ENCODE measurements at regions not wholly inside any gene's neighbourhood (a gene's known extent, or its start where the extent isn't known, plus 50 kb on each side); places are given as distances from the start of the nearest gene placed in this dataset.

DNA sequence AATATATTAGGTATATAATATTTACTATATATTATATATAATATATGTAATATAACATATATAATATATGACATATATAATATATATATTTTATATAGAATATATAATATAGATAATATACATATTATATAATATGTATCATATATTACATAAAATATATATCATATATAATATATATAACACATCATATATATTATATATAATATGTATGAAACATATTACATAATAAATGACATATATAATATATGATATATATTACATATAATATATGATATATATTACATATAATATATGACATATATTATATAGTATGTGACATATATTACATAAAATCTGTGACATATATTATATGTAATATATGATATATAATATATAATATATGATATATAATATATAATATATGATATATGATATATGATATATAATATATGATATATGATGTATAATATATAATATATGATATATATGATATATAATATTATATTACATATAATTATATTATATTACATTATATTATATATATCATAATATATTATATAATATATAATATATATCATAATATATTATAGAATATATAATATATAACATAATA lies 119.5 kb upstream of the RIMBP3 start:
- no peak for DNase-seq (ENCODE audit: low spot score)

GRCh38 chr22:18730410-18730809 lies 118.7 kb upstream of the RIMBP3 start:
- peak; percentile 32 for DNase-seq (ENCODE audit: low spot score)
